ENCODE measurements at regions not wholly inside any gene's neighbourhood (a gene's known extent, or its start where the extent isn't known, plus 50 kb on each side); places are given as distances from the start of the nearest gene placed in this dataset.

- no peak overlapping the region for H3K27ac ChIP-seq (ENCODE audit: control insufficient read depth, insufficient read depth)
- no peak overlapping the region for H3K9ac ChIP-seq (ENCODE audit: control insufficient read depth, insufficient read depth, low read length)
- ATAC-seq (no peak), DNase-seq (ENCODE audit: low read depth, low spot score) (no peak), FAIRE-seq (no peak)
- intact Hi-C loops (cut with micrococcal nuclease; ENCODE audit: unreplicated experiment) (no loop called here), in situ Hi-C loops (cut with MboI) (no loop called here)
- ChIA-PET CTCF (no interaction called here), RAD21 (ENCODE audit: unreplicated experiment) (no interaction called here), POLR2A (no interaction called here), SMC1A (ENCODE audit: uncharacterized antibody, unreplicated experiment) (no interaction called here)
- H3K4me2 ChIP-seq (ENCODE audit: control insufficient read depth, insufficient read depth) = no peak overlapping the region
- H3K79me2 ChIP-seq (ENCODE audit: control insufficient read depth, insufficient read depth, low read length) = no peaks in the 10 kb centered on the region
- no TSS peak for BruUV-seq (replicated peaks)
- H3K9me3 ChIP-seq (replicated peaks; ENCODE audit: control insufficient read depth, insufficient read depth, low read length) = no peaks in the 10 kb centered on the region; the same call in 2 of the 3 replicates
- no peaks in the 10 kb centered on the region for H3K36me3 ChIP-seq (ENCODE audit: control insufficient read depth in 2 of 2, insufficient read depth in 2 of 2, low read length in 1 of 2)
- H2AFZ ChIP-seq (ENCODE audit: control insufficient read depth, low read depth, low read length) = no peak overlapping the region
- no peaks in the 10 kb centered on the region for H4K20me1 ChIP-seq (ENCODE audit: control insufficient read depth, insufficient read depth)
- no peaks in the 10 kb centered on the region for H3K4me1 ChIP-seq (ENCODE audit: control insufficient read depth, insufficient read depth, low read length)
- H3K27me3 ChIP-seq (replicated peaks in 1 of 2; ENCODE audit: control insufficient read depth in 2 of 2, insufficient read depth in 2 of 2, low read length in 1 of 2) = no peaks in the 10 kb centered on the region; a peak in 1 of 4 replicates
- WGBS (ENCODE audit: insufficient coverage, insufficient replicate concordance, low lambda C conversion rate, missing lambda C conversion rate) = 31% methylated on average over 8 of the region's 8 CpGs
- H3K4me3 ChIP-seq = no peak overlapping the region
- TF ChIP-seq FOS (IDR thresholded peaks at IDR 0.05; ENCODE audit: borderline replicate concordance, extremely low read depth, insufficient read length) = no peak
- TF ChIP-seq NBN (IDR thresholded peaks at IDR 0.05) = no peak
- TF ChIP-seq EGR1 (IDR thresholded peaks at IDR 0.05; ENCODE audit: borderline replicate concordance in 1 of 2, low read depth in 2 of 2, low read length in 2 of 2) = no peak
- TF ChIP-seq ASH2L (IDR thresholded peaks at IDR 0.05; ENCODE audit: borderline replicate concordance, low read depth) = no peak
- no peak for TF ChIP-seq ZNF592 (IDR thresholded peaks at IDR 0.05)
- TF ChIP-seq CREB1 (IDR thresholded peaks at IDR 0.05; ENCODE audit: low read depth) = no peak
- TF ChIP-seq MEF2B (IDR thresholded peaks at IDR 0.05; ENCODE audit: partially characterized antibody, poor library complexity, severe bottlenecking) = no peak
- TF ChIP-seq CBFB (IDR thresholded peaks at IDR 0.05; ENCODE audit: low read depth) = no peak
- no peak for TF ChIP-seq TCF7 (IDR thresholded peaks at IDR 0.05; ENCODE audit: borderline replicate concordance)
- TF ChIP-seq IRF3 (IDR thresholded peaks at IDR 0.05) = no peak
- no peak for TF ChIP-seq ZSCAN29 (IDR thresholded peaks at IDR 0.05)
- no peak for TF ChIP-seq MLLT1 (IDR thresholded peaks at IDR 0.05)
- no peak for TF ChIP-seq SUPT20H (IDR thresholded peaks at IDR 0.05; ENCODE audit: borderline replicate concordance, control insufficient read depth, low read depth, low read length)
- no peak for TF ChIP-seq ELK1 (IDR thresholded peaks at IDR 0.05; ENCODE audit: low read depth, low read length)
- TF ChIP-seq RAD21 (IDR thresholded peaks at IDR 0.05; ENCODE audit: insufficient read depth, low read depth, low read length) = no peak
- TF ChIP-seq ZNF24 (IDR thresholded peaks at IDR 0.05) = no peak
- no peak for TF ChIP-seq BACH1 (IDR thresholded peaks at IDR 0.05; ENCODE audit: borderline replicate concordance)
Observed at GRCh38 chr1:30476911-30477459, 246.4 kb downstream of the MATN1 start.
